ENCODE measurements at regions not wholly inside any gene's neighbourhood (a gene's known extent, or its start where the extent isn't known, plus 50 kb on each side); places are given as distances from the start of the nearest gene placed in this dataset.

DNA sequence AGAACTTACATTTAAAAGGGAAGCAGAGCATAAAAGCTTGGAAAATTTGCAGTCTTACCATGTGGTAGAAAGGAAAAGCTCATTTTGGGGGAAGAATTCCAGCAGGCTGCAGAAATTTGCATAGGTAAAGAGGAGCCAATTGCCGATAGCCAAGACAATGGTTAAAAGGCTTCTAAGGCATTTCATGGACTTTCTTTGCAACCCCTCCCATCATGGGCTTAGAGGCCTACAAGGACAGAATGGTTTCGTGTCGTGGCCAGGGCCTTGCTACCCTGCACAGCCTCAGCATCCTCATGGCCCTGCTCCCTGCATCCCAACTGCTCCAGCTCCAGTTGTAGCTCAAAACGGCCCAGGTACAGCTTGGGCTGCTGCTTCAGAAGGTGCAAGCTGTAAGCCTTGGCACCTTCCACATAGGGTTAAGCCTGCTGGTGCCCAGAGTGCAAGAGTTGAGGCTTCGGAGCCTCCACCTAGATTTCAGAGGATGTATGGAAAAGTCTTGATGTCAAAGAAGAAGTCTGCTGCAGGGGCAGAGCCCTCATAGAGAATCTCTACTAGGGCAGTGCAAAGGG, 420.3 kb downstream of the PCDH17 start:
- ATAC-seq: no peak
- no peak for DNase-seq

DNA sequence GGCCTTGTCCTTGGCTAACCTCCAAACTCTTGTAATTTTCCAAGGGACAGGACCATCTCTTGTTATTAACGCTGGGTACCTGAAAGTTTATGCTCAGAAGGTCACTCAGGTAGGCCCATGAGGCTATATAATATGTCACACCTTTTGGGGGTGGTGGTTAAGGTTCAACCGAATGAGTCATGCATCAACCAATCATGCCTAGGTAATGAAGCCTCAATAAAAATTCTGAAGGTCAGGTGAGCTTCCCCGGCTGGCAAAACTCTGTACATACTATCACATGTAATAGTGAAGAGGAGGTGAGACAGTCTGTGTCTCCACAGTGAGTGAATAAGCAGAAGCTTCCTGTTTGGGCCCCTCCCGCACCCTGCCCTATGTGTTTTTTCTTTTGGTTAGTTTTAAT, 424.9 kb downstream of the PCDH17 start:
- ATAC-seq (no peak), DNase-seq (no peak)

DNA sequence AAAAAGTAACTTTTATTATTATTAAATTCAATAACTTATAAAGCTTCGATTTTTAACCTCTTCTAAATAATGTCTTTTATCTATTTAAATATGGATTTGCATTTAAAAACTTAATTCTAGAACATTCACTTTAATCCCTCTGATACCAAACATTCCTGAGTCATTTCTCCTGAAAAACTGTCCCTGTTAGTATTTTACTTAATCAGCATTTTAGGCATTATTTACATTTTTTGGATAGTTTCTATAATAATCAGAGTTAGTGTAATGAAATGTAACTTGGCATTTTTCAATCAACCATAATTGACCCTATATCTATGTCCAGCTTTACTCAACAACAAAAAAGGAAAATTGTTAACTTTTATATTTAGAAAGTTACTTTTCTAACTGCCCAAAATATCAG, 428.1 kb downstream of the PCDH17 start:
- ATAC-seq (no peak), DNase-seq (no peak)

DNA sequence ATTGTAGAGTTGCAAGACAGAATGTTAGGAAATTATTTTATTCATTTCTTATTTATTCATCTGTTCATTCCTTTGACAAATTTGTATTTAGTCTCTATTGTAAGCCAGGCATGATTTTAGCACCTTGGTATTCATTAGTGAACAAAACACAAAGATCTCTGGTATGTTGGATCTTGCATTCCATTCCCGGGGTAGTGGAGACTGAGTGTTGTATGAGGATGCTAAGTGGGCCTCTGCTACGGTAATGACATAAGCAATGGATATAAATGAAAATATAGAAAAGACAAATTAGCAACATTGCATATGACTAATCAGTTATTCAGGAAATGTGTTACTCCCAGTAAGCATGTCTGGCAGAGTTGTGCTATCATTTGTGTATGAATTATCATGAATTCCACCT, 449.3 kb downstream of the PCDH17 start:
- ATAC-seq: no peak
- no peak for DNase-seq

DNA sequence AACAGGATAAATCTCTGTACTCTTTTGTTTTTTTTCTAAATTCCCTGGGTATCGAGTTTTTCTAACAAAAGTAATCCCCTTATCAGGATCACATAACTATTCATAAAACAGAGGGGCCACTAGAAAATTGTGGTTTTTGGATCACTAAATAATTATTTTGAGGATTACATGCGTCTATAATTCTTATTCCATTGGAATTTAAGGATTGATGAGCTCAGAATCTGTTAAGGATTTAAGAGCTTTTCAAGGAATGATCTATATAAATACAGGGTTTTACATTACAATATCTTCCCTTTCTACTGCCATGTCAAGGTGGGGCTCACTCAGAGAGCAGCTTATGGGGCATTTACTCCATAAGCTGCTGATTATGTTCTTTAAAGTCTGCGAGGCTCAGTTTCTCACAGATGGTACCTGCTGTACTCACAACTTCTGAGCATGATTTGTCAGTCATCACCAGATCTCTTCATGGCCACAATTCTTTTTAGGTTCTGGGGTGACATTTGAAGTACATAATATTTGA, 449.8 kb downstream of the PCDH17 start:
- ATAC-seq (no peak), DNase-seq (no peak)

DNA sequence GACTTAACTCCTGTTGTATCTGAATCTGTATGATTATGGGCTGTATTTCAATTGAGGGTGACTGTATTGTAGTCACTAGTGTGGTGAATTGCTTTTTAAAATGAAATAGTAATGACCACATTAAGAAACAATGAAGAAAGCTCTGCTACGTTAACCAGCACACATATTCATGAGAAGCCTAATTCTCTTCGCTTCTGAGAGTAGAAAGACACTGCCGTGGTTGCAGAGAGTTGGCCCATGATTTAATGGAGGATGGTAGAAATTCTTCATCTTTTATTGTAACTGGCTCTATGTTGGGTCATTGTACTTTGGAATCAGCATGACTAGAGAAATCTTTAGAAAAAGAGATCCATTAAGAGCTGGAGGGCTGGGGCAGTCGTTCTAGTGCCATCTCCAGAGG, 451.5 kb downstream of the PCDH17 start:
- DNase-seq (no peak), ATAC-seq (no peak)

DNA sequence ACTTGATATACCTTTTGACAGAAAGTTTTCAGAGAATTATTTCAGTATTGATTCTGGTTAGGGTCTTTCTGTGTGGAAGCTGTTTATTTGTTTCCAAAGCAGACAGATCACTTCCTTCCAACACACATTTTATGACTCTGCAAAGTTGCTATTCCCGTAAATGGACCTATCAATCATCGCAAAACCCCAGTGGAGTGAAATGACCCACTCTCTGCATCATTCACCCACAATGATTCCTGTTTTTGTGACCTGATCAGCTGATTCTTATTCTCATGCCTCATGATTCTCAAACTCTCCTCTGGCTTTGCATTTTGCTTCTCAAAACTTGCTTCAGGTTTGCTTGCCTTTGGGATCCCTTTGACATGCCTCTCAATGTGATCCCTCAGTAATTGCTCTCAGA, 453.7 kb downstream of the PCDH17 start:
- ATAC-seq (no peak), DNase-seq (no peak)

DNA sequence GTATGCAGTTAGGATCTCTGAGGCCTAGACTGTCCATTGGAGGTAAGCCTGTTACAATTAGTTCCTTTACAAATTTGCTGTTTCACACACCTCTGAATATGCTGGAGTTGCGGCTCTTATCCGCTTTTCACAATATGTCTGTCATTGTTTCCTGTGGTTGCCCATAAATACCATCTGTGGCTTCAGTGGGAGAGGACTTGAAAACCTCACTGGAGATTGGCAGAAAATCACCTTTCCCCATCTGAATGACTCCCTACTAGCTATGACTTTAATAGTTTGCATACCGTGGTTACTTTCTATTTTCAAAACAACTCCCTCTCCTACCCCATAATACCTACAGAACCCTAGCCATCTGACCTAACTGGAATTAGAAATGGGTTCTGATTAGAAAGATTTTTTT, 454.3 kb downstream of the PCDH17 start:
- DNase-seq: no peak
- peak; percentile 55 for ATAC-seq

DNA sequence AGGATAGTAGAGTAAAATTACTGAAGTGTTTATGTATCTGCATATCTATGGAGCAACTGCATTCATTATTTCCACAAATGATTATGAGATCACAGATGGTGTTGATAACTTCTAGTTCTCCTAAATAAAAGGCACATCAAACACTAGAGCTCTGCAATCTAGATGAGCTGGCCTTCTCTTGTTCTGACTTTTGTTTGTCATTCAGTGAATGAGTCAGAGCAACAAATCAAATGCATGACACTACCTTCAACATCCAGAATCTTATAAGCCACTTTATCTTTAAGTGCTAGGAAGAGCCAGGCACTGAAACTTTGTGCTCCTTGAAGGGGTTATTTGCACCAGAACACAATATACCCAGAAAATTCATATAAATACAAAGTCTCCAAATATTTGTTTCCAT, 456.0 kb downstream of the PCDH17 start:
- ATAC-seq (no peak), DNase-seq (no peak)

DNA sequence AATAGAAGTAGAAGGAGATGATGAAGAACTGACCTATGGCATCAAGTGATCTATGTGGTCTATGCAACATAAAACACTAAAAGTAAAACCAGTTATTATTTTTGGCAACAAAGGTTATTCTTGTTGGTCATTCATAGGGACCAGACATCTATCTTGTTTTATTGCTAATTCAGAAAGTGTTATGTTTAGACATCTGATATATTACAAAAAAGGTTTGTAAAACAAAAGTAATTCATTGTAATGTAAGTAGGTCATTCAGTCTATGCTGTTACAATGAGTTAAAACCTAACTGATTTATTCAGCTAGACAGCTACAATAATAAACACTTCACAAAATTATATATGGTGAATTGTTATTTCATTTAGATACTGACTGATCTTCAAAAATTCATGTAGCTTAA, 461.9 kb downstream of the PCDH17 start:
- DNase-seq: no peak
- no peak for ATAC-seq

DNA sequence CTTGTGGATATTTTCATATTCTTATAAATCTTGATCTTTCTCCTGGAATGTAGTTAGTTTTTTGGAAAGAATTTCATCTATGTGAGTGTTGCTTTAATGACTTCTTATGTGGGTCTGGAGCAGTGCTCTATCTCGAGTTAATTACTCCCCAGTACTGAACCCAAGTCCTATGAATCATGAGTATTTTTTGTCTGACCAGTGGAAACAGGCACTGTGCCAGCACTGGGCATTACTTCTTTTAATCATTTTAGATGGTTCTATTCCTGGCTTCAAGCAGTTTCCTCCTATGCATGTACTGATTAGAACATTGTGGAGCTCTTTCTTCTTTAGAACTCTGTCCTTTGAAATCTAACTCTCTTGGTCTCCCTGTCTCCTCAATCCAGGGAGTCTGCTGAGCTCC, 466.3 kb downstream of the PCDH17 start:
- no peak for ATAC-seq

DNA sequence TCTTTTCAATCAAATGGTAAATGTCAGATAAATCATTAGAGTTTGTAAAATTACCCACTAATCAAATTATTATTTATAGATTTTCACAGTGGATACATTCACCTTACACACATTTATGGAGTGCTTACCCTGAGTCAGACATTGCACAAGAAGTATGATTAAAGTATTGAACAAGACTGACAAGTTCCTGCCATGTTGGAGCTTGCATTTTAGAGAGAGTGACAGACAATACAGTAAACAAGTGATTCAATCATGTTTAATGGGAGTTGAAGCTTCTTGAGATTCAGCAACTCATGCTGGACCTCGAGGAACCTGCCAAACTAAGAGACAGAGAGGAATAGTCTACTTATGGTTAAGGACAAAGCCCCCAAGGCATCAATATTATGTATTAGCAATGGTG, 487.8 kb downstream of the PCDH17 start:
- DNase-seq (no peak), ATAC-seq (no peak)

More for the DNA sequence above, 466.3 kb downstream of the PCDH17 start:
- DNase-seq: no peak

DNA sequence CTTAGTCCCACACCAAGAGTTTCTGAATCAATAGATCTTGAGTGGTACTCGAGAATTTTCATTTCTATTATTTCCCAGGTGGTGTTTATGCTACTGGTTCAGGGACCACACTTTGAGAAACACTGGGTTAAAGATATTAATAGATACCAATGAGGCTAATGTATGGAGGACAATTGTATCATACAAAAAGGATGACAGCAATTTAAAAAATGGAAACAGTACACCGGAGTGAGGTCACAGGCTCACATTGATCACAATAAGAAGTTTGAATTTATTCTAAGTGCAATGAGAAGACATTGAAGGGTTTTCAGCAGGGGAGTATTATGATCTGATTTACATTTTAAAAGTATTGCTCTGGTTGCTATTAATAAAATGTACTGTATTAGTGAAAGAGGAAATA, 488.3 kb downstream of the PCDH17 start:
- DNase-seq: no peak
- ATAC-seq: no peak

DNA sequence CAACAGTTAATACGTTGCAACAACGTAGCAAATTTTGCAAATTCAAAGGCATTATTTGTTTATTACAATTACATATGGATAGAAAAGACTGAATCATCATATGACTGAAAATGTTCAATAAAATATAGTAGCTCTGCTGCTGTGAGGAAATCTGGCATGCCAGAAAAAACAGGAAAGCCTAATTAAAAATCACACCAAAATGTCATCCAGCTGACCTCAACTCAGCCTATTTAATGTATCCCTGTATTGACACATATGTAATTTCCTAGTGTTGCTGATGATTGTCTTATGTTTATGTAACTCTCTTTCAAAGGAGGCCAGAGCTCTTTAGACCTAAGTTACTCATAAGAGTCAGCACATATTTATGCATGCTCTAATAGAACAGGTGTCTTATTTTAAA, 495.0 kb downstream of the PCDH17 start:
- no peak for ATAC-seq
- no peak for DNase-seq

DNA sequence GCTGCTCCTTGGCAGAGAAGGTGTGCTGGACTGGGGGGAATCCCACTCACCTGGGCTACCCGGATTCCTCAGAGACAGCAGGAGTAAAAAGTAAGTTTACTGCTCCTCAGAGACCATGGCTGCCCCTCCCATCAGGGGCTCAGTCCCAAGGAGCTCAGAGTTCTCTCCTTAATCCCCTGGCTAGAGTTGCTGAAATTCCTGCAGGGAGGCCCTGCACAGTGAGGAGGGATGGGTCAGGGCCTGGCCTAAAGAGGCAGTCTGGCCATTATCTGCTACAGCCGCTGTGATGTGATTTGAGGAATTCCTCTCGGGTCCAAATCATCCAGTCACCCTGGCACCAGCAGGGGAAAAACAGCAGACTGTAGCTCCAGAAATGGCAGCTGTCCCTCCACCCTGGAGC, 502.5 kb downstream of the PCDH17 start:
- ATAC-seq: no peak
- DNase-seq: no peak

DNA sequence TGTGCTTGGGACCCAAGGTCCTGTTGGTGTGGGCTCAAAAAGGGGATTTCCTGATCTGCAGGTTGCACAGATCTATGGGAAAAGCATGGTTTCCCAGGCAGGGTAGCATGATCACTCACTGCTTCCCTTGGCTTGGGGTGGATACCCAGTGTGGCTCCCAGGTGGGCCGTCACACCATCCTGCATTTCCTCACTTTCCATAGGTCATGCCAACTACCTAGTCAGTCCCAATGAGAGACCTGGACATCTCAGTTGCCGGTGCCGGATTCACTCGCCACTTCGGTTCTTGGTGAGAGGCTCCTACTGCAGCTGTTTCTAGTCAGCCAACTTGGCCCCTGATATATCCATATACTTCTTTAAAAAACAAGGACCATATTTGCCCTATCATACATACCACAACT, 503.0 kb downstream of the PCDH17 start:
- no peak for DNase-seq
- ATAC-seq: no peak

DNA sequence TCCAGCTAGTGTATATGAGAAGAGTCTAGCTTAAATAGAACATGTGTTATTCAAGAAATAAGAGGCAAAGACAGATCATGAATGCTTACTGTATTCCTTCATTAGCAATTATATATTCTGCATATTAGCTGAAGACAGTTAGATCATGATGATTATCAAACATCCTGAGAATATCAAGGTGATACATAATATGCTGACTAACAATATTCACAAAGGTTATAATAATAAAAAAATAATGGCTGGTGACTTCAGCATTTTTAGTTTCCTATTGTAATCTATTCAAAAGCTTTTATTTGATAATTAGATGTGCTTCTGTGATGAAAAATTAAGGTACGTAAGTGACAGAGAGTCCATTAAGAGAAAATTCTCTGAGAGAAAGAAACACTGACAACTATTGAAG, 511.4 kb downstream of the PCDH17 start:
- DNase-seq (no peak), ATAC-seq (no peak)

DNA sequence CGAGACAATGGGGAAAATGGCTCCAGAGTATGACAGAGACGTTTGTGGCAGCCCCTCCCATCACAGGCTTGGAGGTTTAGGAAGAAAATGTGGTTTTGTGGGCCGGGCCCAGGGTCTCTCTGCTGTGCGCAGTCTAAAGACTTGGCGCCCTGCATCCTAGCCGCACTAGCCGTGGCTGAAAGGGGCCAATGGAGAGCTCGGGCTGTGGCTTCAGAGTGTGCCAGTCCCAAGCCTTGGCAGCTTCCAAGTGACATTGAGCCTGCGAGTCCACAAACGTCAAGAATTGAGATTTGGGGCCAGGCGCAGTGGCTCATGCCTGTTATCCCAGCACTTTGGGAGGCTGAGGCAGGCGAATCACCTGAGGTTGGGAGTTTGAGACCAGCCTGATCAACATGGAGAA, 513.1 kb downstream of the PCDH17 start:
- DNase-seq (no peak), ATAC-seq (no peak)

DNA sequence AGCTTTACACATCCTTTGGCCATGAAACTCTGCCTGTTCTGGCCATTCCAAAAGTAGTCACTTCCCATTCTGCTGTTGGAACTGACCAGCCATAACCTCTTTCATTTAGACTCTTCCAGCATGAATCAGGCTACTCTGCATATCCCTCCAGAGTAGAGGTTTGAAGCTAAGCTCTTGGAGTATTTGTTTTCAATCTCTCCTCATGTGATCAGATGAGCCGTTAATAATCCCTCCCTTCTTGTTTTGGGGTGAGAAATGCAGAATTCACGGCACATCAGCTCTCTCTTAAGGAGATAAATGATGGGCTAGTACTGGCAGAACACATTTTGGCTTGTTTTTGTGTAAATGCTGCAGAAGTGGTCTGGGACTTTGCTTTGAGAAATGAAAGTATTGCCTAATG, 519.9 kb downstream of the PCDH17 start:
- DNase-seq (no peak), ATAC-seq (no peak)

DNA sequence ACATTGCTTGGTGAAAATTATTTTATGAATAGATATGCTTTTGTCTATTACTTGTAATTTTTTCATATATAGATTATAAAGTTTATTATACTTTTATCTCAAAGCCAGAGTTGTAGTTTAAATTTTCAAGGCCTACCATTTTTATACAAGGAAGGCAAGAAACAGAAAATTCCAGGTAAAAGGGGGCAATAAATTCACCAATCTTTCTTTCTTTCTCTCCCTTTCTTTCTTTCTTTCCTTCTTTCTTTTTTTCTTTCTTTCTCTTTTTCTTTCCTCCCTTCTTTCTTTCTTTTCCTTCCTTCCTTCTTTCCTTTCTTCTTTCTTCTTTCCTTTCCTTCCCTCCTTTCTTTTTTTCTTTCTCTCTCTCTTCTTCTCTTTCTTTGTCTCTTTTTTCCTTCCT, 529.4 kb downstream of the PCDH17 start:
- ATAC-seq: no peak
- no peak for DNase-seq

DNA sequence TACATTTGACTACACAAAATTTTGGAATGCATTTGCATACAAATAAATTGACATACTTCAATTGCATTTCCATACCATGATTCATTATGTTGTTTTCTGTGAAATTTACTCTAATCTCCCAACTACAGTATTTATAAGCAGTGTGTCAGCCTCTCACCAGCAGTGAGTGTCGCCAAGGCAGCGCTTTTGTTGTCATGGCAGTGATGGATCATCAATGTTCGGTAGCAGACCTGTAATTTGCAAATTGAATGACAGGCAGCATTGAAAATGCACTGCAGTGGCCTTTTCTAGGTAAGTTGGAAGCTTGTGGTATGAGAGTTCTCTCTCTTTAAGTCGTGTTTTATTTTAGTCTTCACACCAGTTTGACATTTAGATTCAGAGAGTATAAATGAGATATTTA, 534.1 kb downstream of the PCDH17 start:
- DNase-seq: no peak
- ATAC-seq: no peak

DNA sequence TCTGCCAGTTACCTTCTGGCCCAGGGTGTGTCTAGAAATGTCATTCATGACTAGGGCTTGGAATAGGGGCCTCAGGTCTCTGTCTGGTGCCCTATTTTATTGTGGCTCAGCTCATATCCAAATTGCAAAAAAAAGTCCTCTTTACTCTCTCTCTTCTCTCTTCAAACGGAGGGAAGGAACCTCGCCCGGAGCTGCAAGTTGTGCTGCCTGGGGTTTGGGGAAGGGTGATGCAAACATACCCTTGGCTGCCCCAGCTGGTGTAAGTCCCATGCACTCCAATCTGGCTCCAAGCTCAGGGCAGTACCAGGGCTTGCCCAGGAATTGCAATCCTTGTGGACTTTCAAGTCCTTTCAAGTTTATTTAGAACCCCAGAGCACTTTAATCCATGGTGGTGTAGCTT, 549.6 kb downstream of the PCDH17 start:
- DNase-seq: no peak
- ATAC-seq: no peak

DNA sequence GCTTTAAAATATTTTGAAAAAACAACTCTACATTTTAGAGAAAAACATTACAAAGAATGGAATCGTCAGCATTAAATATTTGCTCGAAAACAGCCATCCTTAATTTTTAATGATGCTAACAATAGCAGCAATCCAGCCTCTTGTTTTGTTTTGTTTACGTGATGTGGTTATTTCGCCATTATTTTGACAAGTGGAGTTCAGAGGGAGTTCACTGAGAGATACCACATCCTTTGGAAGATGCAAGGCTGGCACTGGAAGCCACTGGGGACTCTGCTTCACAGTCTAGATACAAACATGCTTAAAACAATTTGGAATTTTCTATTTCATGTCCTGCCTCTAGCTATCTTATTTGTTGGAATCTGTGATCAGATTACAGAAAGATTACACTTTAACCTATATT, 556.3 kb downstream of the PCDH17 start:
- no peak for DNase-seq
- ATAC-seq: no peak

DNA sequence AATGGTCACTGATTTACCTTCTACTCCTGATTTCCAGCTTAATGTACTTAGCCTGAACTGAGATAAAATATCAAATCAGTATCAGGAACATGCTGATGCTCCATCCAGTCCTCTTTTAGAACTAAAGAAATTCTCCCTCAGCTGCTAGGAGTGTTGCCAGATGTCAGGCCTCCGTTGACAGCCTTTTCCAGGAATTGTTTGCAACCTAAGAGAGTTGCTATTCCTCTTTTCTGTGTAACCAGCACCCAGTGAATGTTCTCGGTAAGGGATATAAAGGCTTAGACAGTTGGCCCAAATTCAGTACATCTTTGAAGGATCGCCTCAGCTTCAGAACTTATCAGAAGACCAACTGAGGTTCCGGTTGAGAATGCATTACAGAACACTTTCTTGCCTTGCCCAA, 559.0 kb downstream of the PCDH17 start:
- DNase-seq (no peak), ATAC-seq (no peak)

DNA sequence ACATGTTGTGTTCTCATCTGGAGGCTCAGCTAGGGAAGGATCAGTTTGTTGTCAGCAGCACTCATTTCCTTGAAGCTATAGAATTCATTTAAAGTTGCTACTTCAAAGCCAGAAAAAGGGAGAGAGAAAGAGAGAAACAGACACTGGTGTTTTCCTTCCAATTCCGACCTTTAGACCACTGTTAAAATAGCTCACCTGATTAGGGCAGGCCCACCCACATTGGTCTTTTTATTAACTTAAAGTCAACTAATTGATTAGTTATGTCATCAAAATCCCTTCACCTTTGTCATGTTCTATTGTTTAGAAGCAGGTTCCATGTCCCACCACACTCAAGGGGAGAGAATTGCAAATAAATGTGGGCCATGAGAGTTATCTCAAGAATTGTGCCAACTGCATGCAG, 560.2 kb downstream of the PCDH17 start:
- DNase-seq (no peak), ATAC-seq (no peak)

Data from stimulated activated naive CD8-positive, alpha-beta T cell treated with anti-CD3 and anti-CD28 coated beads, Interleukin-15, Interleukin-2, amounts not matched to agents 100 U/mL and 50 U/mL, for 24 hours (primary cell).